Kidney (tissue), 13 donors: ENCODE measurements at regions not wholly inside any gene's neighbourhood (a gene's known extent, or its start where the extent isn't known, plus 50 kb on each side); places are given as distances from the start of the nearest gene placed in this dataset.

Experiments
- DNase-seq, 5 donors: peaks; one replicate each; pipeline ENCODE4 v3.0.0-alpha.2; 2013 to 2020
- FAIRE-seq: peaks from 2 replicates; lab custom pipeline; 2012; peaks lifted over from hg19 to GRCh38; lab: Jason Lieb, UNC
- H3K27ac ChIP-seq, 2 donors: one replicate each; pipeline ENCODE4 v1.7.0; 2013; ENCODE audit warnings: low read depth in 2 of 2, low read length in 2 of 2, inconsistent platforms in 1 of 2
- H3K27me3 ChIP-seq: one replicate; pipeline ENCODE4 v1.7.1; 2013; ENCODE audit warnings: low read length, inconsistent platforms; ENCODE audit not compliant: control insufficient read depth, insufficient read depth
- H3K36me3 ChIP-seq, 3 donors: one replicate each; pipeline versions ENCODE4 v1.7.0 to v1.7.1; 2013; ENCODE audit warnings: low read length in 3 of 3, control low read depth in 1 of 3, inconsistent platforms in 1 of 3; ENCODE audit not compliant: insufficient read depth in 3 of 3, control insufficient read depth in 2 of 3
- H3K4me1 ChIP-seq, 3 donors: one replicate each; pipeline versions ENCODE4 v1.7.0 to v1.7.1; 2013; ENCODE audit warnings: low read length in 3 of 3, inconsistent platforms in 1 of 3, low read depth in 1 of 3; ENCODE audit not compliant: control insufficient read depth in 2 of 3, insufficient read depth in 2 of 3
- H3K4me3 ChIP-seq, 3 donors: one replicate each; pipeline versions ENCODE4 v1.7.0 to v1.8.1; 2013; ENCODE audit warnings: low read length in 3 of 3, control low read depth in 1 of 3, inconsistent platforms in 1 of 3
- H3K9ac ChIP-seq, 3 donors: one replicate each; pipeline versions ENCODE4 v1.7.0 to v1.7.1; 2013; ENCODE audit warnings: low read length in 3 of 3, control low read depth in 1 of 3, inconsistent platforms in 1 of 3
- H3K9me3 ChIP-seq, 3 donors: one replicate each; pipeline versions ENCODE4 v1.7.0 to v1.7.1; 2013; ENCODE audit warnings: low read length in 3 of 3, control low read depth in 1 of 3, inconsistent platforms in 1 of 3; ENCODE audit not compliant: control insufficient read depth in 2 of 3, insufficient read depth in 1 of 3
- intact Hi-C: fragments of 100-400 bp; cut with DNase I; formaldehyde crosslinking; loops from one replicate; pipeline ENCODE4 v1.11.1; 2022
- TF ChIP-seq, protein P1 (sequence below): IDR thresholded peaks from 3 replicates; pipeline ENCODE4 v1.5.1; 2012; ENCODE audit warnings: mild to moderate bottlenecking, moderate library complexity, borderline replicate concordance; ENCODE audit not compliant: insufficient read depth; ENCODE audit errors: extremely low read depth
- donor health status: control.
- donor health status: control.
- donor health status: control.
- donor health status: control.
- donor health status: control.
- donor health status: DM: yes; HTN: yes; CAD: no.
- donor health status: Normal renal cell carcinoma (clear cell type).

DNA sequence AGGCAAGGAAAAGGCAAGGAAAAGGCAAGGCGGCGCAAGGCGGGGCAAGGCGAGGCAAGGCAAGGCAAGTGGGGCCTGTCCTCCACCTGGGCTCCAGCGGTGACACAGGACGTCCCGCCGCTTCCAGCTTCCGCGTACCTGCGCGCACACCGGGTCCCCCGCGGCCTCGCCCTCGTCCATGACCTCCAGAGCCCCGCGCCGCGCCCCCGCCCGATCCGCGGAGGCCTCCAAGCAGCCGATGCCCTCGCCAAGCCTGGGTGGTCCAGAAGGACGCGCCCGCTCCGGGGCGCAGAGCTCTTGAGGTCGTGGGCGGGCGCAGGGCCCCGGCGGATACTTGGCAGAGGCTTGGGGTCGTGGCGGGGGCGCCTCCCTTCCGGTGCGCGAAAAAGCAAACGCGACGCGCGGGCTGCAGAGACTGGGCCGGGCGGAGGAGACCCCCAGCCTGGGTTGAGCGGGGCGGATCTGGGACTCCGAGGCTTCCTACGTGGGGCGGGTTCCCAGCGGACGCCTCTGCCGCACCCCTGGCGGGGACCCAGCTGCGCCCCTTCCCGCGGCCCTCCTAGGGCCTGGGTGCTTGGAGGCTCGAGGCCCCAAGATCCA lies 60.8 kb upstream of the EIF5 start:
- intact Hi-C loops: no loop called here
- Histone ChIP-seq H3K27me3 (peaks cover 13% of the 10 kb centered on the region), H3K4me1 (peaks cover 0 to 4% (median 0%) of the 10 kb centered on the region in 3 donors), H3K9ac (no peak overlapping the region), H3K4me3 (peak overlapping the region in 1 of 3 donors; percentile 35), H3K27ac (no peak overlapping the region), H3K9me3 (no peaks in the 10 kb centered on the region), H3K36me3 (no peaks in the 10 kb centered on the region)
- no peak for FAIRE-seq
- TF ChIP-seq, protein P1, sequence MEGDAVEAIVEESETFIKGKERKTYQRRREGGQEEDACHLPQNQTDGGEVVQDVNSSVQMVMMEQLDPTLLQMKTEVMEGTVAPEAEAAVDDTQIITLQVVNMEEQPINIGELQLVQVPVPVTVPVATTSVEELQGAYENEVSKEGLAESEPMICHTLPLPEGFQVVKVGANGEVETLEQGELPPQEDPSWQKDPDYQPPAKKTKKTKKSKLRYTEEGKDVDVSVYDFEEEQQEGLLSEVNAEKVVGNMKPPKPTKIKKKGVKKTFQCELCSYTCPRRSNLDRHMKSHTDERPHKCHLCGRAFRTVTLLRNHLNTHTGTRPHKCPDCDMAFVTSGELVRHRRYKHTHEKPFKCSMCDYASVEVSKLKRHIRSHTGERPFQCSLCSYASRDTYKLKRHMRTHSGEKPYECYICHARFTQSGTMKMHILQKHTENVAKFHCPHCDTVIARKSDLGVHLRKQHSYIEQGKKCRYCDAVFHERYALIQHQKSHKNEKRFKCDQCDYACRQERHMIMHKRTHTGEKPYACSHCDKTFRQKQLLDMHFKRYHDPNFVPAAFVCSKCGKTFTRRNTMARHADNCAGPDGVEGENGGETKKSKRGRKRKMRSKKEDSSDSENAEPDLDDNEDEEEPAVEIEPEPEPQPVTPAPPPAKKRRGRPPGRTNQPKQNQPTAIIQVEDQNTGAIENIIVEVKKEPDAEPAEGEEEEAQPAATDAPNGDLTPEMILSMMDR: no peak
- peak; percentile 44 to 72 (median 56) for DNase-seq

DNA sequence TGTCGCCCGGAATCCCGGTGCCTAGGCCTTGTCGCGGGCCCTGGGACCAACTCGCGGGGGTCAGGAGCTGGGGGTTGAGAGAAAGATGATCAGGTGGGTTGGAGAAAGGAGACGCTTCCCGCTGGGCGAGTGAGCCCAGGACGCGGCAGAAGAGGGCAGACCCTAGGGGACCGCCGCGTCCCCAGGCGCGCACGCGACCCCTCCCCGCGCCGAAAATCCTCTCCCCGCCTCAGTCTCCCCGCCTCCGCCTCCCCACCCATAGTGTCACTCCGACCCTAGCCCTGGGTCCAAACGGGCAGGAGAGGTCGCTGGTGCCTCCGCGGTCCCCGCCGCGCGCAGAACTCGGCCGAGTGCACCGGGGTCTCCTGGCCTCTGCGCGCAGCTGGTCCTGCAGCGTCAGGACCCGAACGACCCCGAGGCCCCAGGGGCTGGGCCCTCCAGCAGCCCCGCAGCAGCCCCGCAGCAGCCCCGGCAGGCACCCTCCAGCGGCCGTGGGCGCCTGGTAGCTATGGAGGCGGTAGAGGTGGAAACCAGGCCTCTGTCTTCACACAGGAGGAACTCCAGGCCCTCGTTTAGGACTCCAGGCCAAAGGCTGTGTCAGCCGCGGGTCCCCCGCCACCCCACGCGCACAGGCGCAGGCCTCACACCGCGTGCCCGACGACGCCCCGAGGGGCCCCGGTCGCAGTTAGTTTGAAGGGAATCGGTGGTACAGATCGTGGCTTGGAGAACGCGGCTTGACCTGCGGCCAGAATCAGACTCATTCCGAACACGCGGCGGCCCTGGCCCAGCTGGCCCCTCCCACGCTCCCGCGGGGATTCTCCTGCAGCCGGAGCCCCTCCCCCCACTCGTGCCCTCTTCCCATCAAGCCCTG lies 60.1 kb upstream of the EIF5 start:
- TF ChIP-seq, protein P1: no peak
- H3K4me1 ChIP-seq: peaks cover 0 to 4% (median 0%) of the 10 kb centered on the region in 3 donors
- DNase-seq: peak in 1 of 5 donors; percentile 63
- no peak overlapping the region for H3K27ac ChIP-seq
- H3K27me3 ChIP-seq: peaks cover 13% of the 10 kb centered on the region
- H3K4me3 ChIP-seq: peak overlapping the region in 1 of 3 donors; percentile 35
- no peak overlapping the region for H3K9ac ChIP-seq
- intact Hi-C loops: no loop called here
- no peak for FAIRE-seq
- no peaks in the 10 kb centered on the region for H3K9me3 ChIP-seq
- H3K36me3 ChIP-seq: no peaks in the 10 kb centered on the region

DNA sequence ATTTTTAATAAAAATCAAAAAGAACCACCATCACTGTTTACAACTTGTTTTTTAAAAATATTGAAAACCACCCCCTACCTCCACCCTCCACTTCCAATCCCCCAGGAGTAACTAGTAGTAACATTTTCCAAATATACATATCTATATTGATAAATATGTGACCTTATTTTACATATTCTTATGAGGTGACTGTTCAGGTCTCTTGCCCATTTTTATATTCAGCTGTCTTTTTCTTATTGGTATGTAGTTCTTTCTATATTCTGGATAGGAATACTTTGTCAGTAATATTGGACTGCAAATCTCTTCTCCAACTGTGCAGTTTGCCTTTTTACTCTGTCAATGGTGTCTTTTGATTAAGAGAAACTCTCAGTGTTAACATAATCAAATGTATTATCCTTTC lies 59.0 kb upstream of the EIF5 start:
- DNase-seq (no peak), FAIRE-seq (peak; percentile 61)
- intact Hi-C loops: no loop called here
- no peak overlapping the region for H3K4me3 ChIP-seq
- TF ChIP-seq, protein P1: no peak
- H3K36me3 ChIP-seq: no peaks in the 10 kb centered on the region
- no peaks in the 10 kb centered on the region for H3K4me1 ChIP-seq
- H3K9me3 ChIP-seq: no peaks in the 10 kb centered on the region
- H3K27me3 ChIP-seq: peaks cover 13% of the 10 kb centered on the region
- H3K27ac ChIP-seq: no peak overlapping the region
- H3K9ac ChIP-seq: no peak overlapping the region
